ENCODE measurements at regions not wholly inside any gene's neighbourhood (a gene's known extent, or its start where the extent isn't known, plus 50 kb on each side); places are given as distances from the start of the nearest gene placed in this dataset.

DNA sequence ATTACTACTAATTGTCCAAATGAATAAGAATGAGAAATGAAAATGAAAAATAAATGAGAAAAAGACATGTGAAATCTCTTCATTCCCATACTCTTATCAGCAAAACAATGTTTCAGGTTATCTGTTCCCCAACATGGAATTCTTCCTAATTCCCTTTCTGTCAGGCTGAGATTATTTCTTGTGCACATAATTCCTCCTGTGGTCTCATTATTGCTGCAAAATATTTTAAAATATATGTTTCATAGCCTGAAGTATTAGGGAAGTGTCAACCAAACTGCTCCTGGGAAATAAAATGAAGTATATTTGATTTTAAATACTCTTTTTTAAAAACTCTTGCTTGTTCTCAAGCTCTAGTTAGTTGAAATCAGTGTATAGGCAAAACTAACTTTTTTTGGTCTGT is 314.9 kb downstream of the USP25 start:
- peaks cover 0 to 4% of the 10 kb centered on the region in 2 donors for H3K27me3 Mint-ChIP-seq
- no peaks in the 10 kb centered on the region for H3K36me3 ChIP-seq (ENCODE audit: control insufficient read depth in 2 of 2, extremely low read depth in 1 of 2, insufficient read depth in 1 of 2, low read length in 1 of 2)
- no peaks in the 10 kb centered on the region for H3K27me3 ChIP-seq (replicated peaks in 1 of 2; ENCODE audit: control insufficient read depth in 2 of 2, extremely low read depth in 1 of 2, insufficient read depth in 2 of 2, low read length in 1 of 2)
- H3K4me1 ChIP-seq (ENCODE audit: control insufficient read depth in 1 of 2, extremely low read depth in 1 of 2, insufficient read depth in 2 of 2, low read length in 2 of 2): no peaks in the 10 kb centered on the region
- no peaks in the 10 kb centered on the region for H3K4me1 Mint-ChIP-seq
- H3K36me3 Mint-ChIP-seq: no peaks in the 10 kb centered on the region
- ATAC-seq (replicated peaks in 1 of 4) (no peak), DNase-seq (no peak)
- no peak overlapping the region for H3K27ac ChIP-seq (ENCODE audit: low read length)
- CTCF ChIA-PET: no interaction called here
- no peak overlapping the region for H3K27ac Mint-ChIP-seq
- H3K4me3 Mint-ChIP-seq: no peak overlapping the region
- no peak overlapping the region for H3K4me3 ChIP-seq (ENCODE audit: control insufficient read depth in 1 of 2, extremely low read depth in 1 of 2, low read length in 1 of 2)
- no peaks in the 10 kb centered on the region for H3K9me3 ChIP-seq
- H3K9me3 Mint-ChIP-seq: peaks cover 0 to 4% (median 0%) of the 10 kb centered on the region in 3 donors
- POLR2A ChIA-PET: no interaction called here

- ATAC-seq (replicated peaks in 1 of 4): no peak
- H3K4me1 ChIP-seq (ENCODE audit: control insufficient read depth in 1 of 2, extremely low read depth in 1 of 2, insufficient read depth in 2 of 2, low read length in 2 of 2): no peaks in the 10 kb centered on the region
- Mint-ChIP-seq H3K4me3 (no peak overlapping the region), H3K27me3 (peaks cover 0 to 4% of the 10 kb centered on the region in 2 donors), H3K36me3 (no peaks in the 10 kb centered on the region), H3K27ac (no peak overlapping the region), H3K9me3 (no peaks in the 10 kb centered on the region), H3K4me1 (no peaks in the 10 kb centered on the region)
- no peaks in the 10 kb centered on the region for H3K9me3 ChIP-seq
- DNase-seq: no peak
- WGBS (ENCODE audit: insufficient coverage): 90% methylated on average over 2 of the region's 5 CpGs
- no peak overlapping the region for H3K4me3 ChIP-seq (ENCODE audit: control insufficient read depth in 1 of 2, extremely low read depth in 1 of 2, low read length in 1 of 2)
- no peaks in the 10 kb centered on the region for H3K27me3 ChIP-seq (replicated peaks in 1 of 2; ENCODE audit: control insufficient read depth in 2 of 2, extremely low read depth in 1 of 2, insufficient read depth in 2 of 2, low read length in 1 of 2)
- no peak overlapping the region for H3K27ac ChIP-seq (ENCODE audit: low read length)
- ChIA-PET POLR2A (no interaction called here), CTCF (no interaction called here)
- H3K36me3 ChIP-seq (ENCODE audit: control insufficient read depth in 2 of 2, extremely low read depth in 1 of 2, insufficient read depth in 1 of 2, low read length in 1 of 2): no peaks in the 10 kb centered on the region
Measured at GRCh38 chr21:16046656-16047330, 317.0 kb downstream of the USP25 start.

DNA sequence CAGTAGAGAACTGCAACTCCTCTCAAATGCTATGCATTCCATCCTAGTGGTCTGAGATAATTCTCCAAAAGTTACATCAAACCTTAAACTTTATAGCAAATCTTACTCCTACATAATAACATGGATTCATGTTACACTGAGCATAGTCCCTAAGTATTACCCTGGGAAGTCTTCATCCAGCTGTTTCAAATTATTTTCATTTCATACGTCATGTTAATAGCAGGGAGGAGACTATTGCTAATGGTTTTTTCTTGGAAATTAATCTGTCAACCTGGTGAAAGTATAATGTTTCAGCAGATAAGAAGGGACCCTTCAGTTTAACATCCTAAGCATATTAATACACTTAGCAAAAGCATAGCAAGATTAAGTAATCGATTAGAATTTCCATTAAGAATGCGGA is 318.1 kb downstream of the USP25 start:
- Mint-ChIP-seq H3K36me3 (no peaks in the 10 kb centered on the region), H3K4me3 (no peak overlapping the region), H3K4me1 (no peaks in the 10 kb centered on the region), H3K27me3 (peaks cover 0 to 4% of the 10 kb centered on the region in 2 donors), H3K27ac (no peak overlapping the region), H3K9me3 (no peaks in the 10 kb centered on the region)
- H3K27me3 ChIP-seq (replicated peaks in 1 of 2; ENCODE audit: control insufficient read depth in 2 of 2, extremely low read depth in 1 of 2, insufficient read depth in 2 of 2, low read length in 1 of 2): no peaks in the 10 kb centered on the region
- DNase-seq (no peak), ATAC-seq (replicated peaks in 1 of 4) (no peak)
- H3K36me3 ChIP-seq (ENCODE audit: control insufficient read depth in 2 of 2, extremely low read depth in 1 of 2, insufficient read depth in 1 of 2, low read length in 1 of 2): no peaks in the 10 kb centered on the region
- H3K27ac ChIP-seq (ENCODE audit: low read length): no peak overlapping the region
- ChIA-PET POLR2A (no interaction called here), CTCF (no interaction called here)
- no peaks in the 10 kb centered on the region for H3K4me1 ChIP-seq (ENCODE audit: control insufficient read depth in 1 of 2, extremely low read depth in 1 of 2, insufficient read depth in 2 of 2, low read length in 2 of 2)
- no peak overlapping the region for H3K4me3 ChIP-seq (ENCODE audit: control insufficient read depth in 1 of 2, extremely low read depth in 1 of 2, low read length in 1 of 2)
- 100% methylated on average over 1 of the region's 3 CpGs for whole genome bisulfite sequencing (ENCODE audit: insufficient coverage)
- H3K9me3 ChIP-seq: no peaks in the 10 kb centered on the region

DNA sequence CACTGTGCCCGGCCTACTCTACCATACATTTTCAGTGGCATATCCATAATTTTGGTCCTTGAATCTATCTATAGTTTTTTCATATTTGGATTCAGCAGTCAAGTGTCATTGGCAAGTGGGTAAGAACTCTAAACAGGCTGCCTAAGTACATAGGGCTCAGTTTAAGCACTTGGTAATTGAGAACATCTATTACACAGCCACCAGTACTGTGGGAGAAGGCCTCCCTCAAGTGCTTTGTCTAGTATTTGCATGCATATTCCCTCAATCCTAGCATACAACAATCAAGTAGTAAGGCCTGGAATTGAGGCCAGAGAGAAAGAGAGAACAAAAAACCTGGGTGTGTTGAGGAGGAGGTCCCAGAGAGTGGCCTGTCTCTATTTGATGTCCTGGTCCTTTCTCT is 325.2 kb downstream of the USP25 start:
- H3K27ac ChIP-seq (ENCODE audit: low read length): no peak overlapping the region
- CTCF ChIA-PET: no interaction called here
- H3K36me3 Mint-ChIP-seq: no peaks in the 10 kb centered on the region

GRCh38 chr21:16058896-16059295 is 329.1 kb downstream of the USP25 start:
- CTCF ChIA-PET: no interaction called here
- no peaks in the 10 kb centered on the region for H3K27me3 Mint-ChIP-seq
- H3K4me3 Mint-ChIP-seq: no peak overlapping the region

More for the DNA sequence above, 325.2 kb downstream of the USP25 start:
- POLR2A ChIA-PET: no interaction called here
- Mint-ChIP-seq H3K9me3 (no peaks in the 10 kb centered on the region), H3K4me1 (no peaks in the 10 kb centered on the region), H3K27me3 (no peaks in the 10 kb centered on the region), H3K4me3 (no peak overlapping the region), H3K27ac (no peak overlapping the region)
- DNase-seq (no peak), ATAC-seq (replicated peaks in 1 of 4) (no peak)
- Histone ChIP-seq H3K9me3 (no peaks in the 10 kb centered on the region), H3K27me3 (replicated peaks in 1 of 2; ENCODE audit: control insufficient read depth in 2 of 2, extremely low read depth in 1 of 2, insufficient read depth in 2 of 2, low read length in 1 of 2) (no peaks in the 10 kb centered on the region), H3K4me1 (ENCODE audit: control insufficient read depth in 1 of 2, extremely low read depth in 1 of 2, insufficient read depth in 2 of 2, low read length in 2 of 2) (no peaks in the 10 kb centered on the region), H3K4me3 (ENCODE audit: control insufficient read depth in 1 of 2, extremely low read depth in 1 of 2, low read length in 1 of 2) (no peak overlapping the region), H3K36me3 (ENCODE audit: control insufficient read depth in 2 of 2, extremely low read depth in 1 of 2, insufficient read depth in 1 of 2, low read length in 1 of 2) (no peaks in the 10 kb centered on the region)
- WGBS (ENCODE audit: insufficient coverage): no CpG with 5 or more reads among the region's 1 CpG

GRCh38 chr21:16059981-16060380 is 330.2 kb downstream of the USP25 start:
- H3K4me3 Mint-ChIP-seq: no peak overlapping the region
- DNase-seq: no peak
- no peak overlapping the region for H3K27ac Mint-ChIP-seq
- H3K27me3 Mint-ChIP-seq: no peaks in the 10 kb centered on the region
- POLR2A ChIA-PET: no interaction called here
- Histone ChIP-seq H3K27me3 (replicated peaks in 1 of 2; ENCODE audit: control insufficient read depth in 2 of 2, extremely low read depth in 1 of 2, insufficient read depth in 2 of 2, low read length in 1 of 2) (no peaks in the 10 kb centered on the region), H3K9me3 (no peaks in the 10 kb centered on the region), H3K27ac (ENCODE audit: low read length) (no peak overlapping the region), H3K4me1 (ENCODE audit: control insufficient read depth in 1 of 2, extremely low read depth in 1 of 2, insufficient read depth in 2 of 2, low read length in 2 of 2) (no peaks in the 10 kb centered on the region), H3K4me3 (ENCODE audit: control insufficient read depth in 1 of 2, extremely low read depth in 1 of 2, low read length in 1 of 2) (no peak overlapping the region), H3K36me3 (ENCODE audit: control insufficient read depth in 2 of 2, extremely low read depth in 1 of 2, insufficient read depth in 1 of 2, low read length in 1 of 2) (no peaks in the 10 kb centered on the region)
- H3K9me3 Mint-ChIP-seq: no peaks in the 10 kb centered on the region
- CTCF ChIA-PET: no interaction called here
- H3K4me1 Mint-ChIP-seq: no peaks in the 10 kb centered on the region
- ATAC-seq (replicated peaks in 1 of 4): no peak
- 82% methylated on average over 4 of the region's 4 CpGs for WGBS (ENCODE audit: insufficient coverage)
- no peaks in the 10 kb centered on the region for H3K36me3 Mint-ChIP-seq

More at GRCh38 chr21:16058896-16059295, 329.1 kb downstream of the USP25 start:
- DNase-seq (no peak), ATAC-seq (replicated peaks in 1 of 4) (no peak)
- H3K27ac ChIP-seq (ENCODE audit: low read length): no peak overlapping the region
- Mint-ChIP-seq H3K4me1 (no peaks in the 10 kb centered on the region), H3K27ac (no peak overlapping the region), H3K9me3 (no peaks in the 10 kb centered on the region), H3K36me3 (no peaks in the 10 kb centered on the region)
- H3K36me3 ChIP-seq (ENCODE audit: control insufficient read depth in 2 of 2, extremely low read depth in 1 of 2, insufficient read depth in 1 of 2, low read length in 1 of 2): no peaks in the 10 kb centered on the region
- POLR2A ChIA-PET: no interaction called here
- no peak overlapping the region for H3K4me3 ChIP-seq (ENCODE audit: control insufficient read depth in 1 of 2, extremely low read depth in 1 of 2, low read length in 1 of 2)
- no peaks in the 10 kb centered on the region for H3K4me1 ChIP-seq (ENCODE audit: control insufficient read depth in 1 of 2, extremely low read depth in 1 of 2, insufficient read depth in 2 of 2, low read length in 2 of 2)
- no peaks in the 10 kb centered on the region for H3K27me3 ChIP-seq (replicated peaks in 1 of 2; ENCODE audit: control insufficient read depth in 2 of 2, extremely low read depth in 1 of 2, insufficient read depth in 2 of 2, low read length in 1 of 2)
- H3K9me3 ChIP-seq: no peaks in the 10 kb centered on the region

DNA sequence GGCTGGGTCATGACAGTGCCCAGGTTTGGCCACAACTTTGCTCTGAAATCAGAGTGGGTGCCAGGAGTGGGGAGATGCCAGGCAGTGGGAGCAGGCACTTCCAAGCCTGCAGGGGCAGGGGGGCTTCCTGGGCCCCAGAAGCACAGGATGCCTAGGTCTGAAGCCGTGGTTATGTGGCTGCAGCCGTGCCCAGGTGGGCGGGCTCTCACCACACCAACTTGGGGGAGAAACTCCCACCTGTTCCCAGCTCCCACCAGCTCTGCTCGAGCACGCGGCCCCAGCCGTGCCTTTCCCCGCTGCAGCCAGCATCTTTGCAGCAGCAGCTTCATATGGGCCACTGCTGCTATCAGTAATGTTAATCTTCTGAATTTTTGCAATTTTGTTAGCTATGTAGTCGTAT is 331.4 kb downstream of the USP25 start:
- ChIA-PET POLR2A (interaction anchor here in 1 of 2 donors (0.6 kb wide), 1 partner anchor 31 kb away, joined by 6 read pairs; no protein-coding TSS in a partner anchor), CTCF (no interaction called here)
- no peaks in the 10 kb centered on the region for H3K27me3 Mint-ChIP-seq
- WGBS (ENCODE audit: insufficient coverage): 58% methylated on average over 3 of the region's 9 CpGs
- ATAC-seq (replicated peaks in 1 of 4) (no peak), DNase-seq (no peak)
- Histone ChIP-seq H3K4me1 (ENCODE audit: control insufficient read depth in 1 of 2, extremely low read depth in 1 of 2, insufficient read depth in 2 of 2, low read length in 2 of 2) (no peaks in the 10 kb centered on the region), H3K36me3 (ENCODE audit: control insufficient read depth in 2 of 2, extremely low read depth in 1 of 2, insufficient read depth in 1 of 2, low read length in 1 of 2) (no peaks in the 10 kb centered on the region), H3K4me3 (ENCODE audit: control insufficient read depth in 1 of 2, extremely low read depth in 1 of 2, low read length in 1 of 2) (no peak overlapping the region), H3K27ac (ENCODE audit: low read length) (no peak overlapping the region), H3K9me3 (no peaks in the 10 kb centered on the region), H3K27me3 (replicated peaks in 1 of 2; ENCODE audit: control insufficient read depth in 2 of 2, extremely low read depth in 1 of 2, insufficient read depth in 2 of 2, low read length in 1 of 2) (no peaks in the 10 kb centered on the region)
- no peaks in the 10 kb centered on the region for H3K4me1 Mint-ChIP-seq
- no peak overlapping the region for H3K4me3 Mint-ChIP-seq
- H3K27ac Mint-ChIP-seq: no peak overlapping the region
- H3K9me3 Mint-ChIP-seq: no peaks in the 10 kb centered on the region
- H3K36me3 Mint-ChIP-seq: no peaks in the 10 kb centered on the region

Measured in T-cell (primary cell).